HG03025 (cell line): ENCODE measurements at regions not wholly inside any gene's neighbourhood (a gene's known extent, or its start where the extent isn't known, plus 50 kb on each side); places are given as distances from the start of the nearest gene placed in this dataset.

Experiments
- ATAC-seq: cut with Tn5 transposase; IDR thresholded peaks from one replicate; pipeline ENCODE4 v1.9.1; 2021; ENCODE audit warnings: mild to moderate bottlenecking, moderate library complexity; ENCODE audit not compliant: unreplicated experiment, low FRiP score

- ATAC-seq, result no peak
Measured at GRCh38 chr7:42987648-42988214, 55.6 kb downstream of the MRPL32 start.

- no peak for ATAC-seq
Measured at GRCh38 chr7:42991024-42991423, 58.8 kb downstream of the MRPL32 start.

- no peak for ATAC-seq
Measured at GRCh38 chr7:42991913-42992591, 59.9 kb downstream of the MRPL32 start.

GRCh38 chr7:42993038-42993437 lies 60.9 kb downstream of the MRPL32 start:
- no peak for ATAC-seq

- no peak for ATAC-seq
Measured at GRCh38 chr7:42994096-42994495, 61.9 kb downstream of the MRPL32 start.

- no peak for ATAC-seq
Measured at GRCh38 chr7:42997611-42998010, 65.4 kb downstream of the MRPL32 start.

DNA sequence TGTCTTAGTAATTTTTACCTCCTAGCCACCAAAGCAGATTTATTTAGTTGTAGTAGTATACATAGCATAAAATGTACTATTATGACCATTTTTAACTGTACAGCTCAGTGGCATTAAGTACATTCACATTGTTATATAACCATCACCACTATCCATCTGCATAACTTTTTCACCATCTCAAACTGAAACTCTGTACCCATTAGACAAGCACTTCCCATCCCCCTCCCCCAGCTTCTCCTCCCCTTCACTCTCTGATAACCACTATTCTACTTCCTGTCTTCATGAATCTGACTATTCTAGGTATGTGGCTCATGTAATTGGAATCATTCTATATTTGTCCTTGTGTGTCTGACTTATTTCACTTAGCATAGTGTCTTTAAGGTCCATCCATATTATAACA lies 71.9 kb downstream of the MRPL32 start:
- ATAC-seq, result no peak

DNA sequence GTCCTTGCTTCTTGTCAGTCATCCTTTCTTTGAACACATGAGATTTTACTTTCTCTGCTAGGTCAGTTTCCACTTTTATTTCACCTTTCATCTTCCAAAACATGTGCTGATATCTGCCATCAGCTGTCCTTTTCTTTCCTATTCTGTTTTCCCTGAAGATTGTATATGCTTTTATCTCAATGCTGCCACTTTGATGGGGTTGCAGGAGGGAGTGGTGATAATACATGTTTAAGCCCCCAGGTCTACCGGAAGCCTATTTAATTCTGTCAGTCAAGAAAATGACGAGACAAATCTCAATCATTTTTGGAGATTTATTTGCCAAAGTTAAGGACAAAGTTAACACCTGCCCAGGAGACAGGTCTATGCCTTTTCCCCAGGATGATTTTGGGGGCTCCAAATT lies 73.8 kb downstream of the MRPL32 start:
- ATAC-seq, result no peak

DNA sequence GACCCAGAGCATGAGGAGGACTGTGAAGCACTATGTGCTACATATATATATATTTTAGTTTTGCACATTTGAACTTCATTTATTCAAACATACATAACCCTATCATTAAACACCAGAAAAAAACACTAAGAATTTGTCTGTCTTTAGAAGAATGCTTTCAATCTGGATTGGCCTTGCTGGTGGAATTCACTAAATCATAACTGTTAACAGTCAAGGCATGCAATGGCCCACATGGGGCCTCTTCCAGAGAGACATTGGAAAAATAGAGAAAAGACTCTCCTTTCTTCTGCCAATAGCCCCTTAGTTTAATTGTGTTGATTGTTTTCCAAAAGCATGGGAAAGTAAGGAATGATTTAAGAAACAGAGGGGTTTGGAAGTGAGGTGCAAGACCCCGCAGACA lies 77.9 kb downstream of the MRPL32 start:
- ATAC-seq, result no peak

DNA sequence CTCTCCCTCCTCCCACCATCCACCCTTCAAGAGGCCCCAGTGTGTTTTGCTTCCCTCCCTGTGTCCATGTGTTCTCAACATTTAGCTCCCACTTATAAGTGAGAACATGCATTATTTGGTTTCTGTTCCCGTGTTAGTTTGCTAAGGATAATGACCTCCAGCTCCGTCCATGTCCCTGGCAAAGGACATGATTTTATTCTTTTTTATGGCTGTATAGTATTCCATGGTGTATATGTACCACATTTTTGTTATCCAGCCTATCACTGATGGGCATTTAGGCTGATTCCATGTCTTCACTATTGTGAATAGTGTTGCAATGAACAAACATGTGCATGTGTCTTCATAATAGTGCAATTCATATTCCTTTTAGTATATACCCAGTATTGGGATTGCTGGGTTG lies 79.7 kb downstream of the MRPL32 start:
- no peak for ATAC-seq

GRCh38 chr7:43014406-43014805 lies 82.2 kb downstream of the MRPL32 start:
- ATAC-seq, result no peak

- no peak for ATAC-seq
Measured at GRCh38 chr7:43015301-43015700, 83.1 kb downstream of the MRPL32 start.

- ATAC-seq, result no peak
Measured at GRCh38 chr7:43018446-43018845, 86.3 kb downstream of the MRPL32 start.

GRCh38 chr7:43021431-43021830 lies 89.3 kb downstream of the MRPL32 start:
- no peak for ATAC-seq

DNA sequence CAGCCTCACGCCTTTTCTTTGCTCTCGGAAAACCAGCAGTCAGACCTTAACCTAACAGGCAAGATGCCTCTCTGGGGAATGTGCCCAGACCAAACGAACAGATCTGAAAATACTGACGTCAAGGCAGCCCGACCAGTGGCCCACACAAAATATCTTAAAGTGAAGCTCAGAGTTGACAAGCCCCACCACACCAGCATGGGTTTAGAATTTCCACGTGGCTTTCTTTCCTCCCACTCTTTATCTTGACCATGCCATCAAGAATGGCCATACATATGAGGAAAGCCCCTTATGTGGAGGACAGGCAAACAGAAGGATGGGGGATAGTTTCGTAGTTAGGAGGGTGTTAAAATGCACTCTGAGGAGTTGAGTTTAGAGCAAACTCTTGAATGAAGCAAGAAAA lies 89.8 kb downstream of the MRPL32 start:
- ATAC-seq, result no peak

DNA sequence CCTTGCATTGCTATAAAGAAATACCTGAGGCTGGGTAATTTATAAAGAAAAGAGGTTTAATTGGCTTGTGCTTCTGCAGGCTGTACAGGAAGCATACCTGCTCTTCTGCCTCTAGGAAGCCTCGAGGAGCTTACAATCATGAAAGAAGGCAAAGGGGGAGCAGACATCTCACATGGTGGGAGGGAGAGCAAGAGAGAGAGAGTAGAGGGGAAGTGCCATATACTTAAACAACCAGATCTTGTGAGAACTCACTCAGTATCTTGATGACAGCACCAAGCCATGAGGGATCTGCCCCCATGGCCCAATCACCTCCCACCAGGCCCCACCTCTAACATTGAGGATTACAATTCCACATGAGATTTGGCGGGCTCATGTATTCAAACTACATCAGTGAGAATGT lies 79.1 kb upstream of the HECW1 start:
- ATAC-seq, result no peak

DNA sequence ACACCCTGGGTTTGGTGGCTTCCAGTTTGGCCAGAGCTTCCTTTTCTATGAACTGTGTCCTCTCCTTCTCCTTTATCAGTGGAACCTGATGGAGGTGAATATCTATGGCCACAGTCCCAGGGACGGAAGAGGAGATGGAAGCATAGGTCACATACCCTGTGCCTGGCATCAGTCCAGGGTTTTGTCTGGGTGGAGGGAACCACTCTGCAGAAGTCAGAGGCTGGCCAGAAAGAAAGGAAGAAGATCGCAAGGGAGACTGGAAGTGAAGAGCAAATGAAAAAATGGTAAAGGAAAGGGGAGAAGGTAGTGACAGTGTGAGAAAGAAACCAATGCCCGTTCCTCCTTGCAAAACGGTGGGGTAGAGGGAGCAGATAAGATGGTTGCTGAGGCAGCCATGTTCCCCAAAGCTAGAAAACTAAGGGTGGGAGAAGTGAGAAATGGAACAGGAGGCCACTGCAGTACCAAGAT lies 77.9 kb upstream of the HECW1 start:
- no peak for ATAC-seq

- no peak for ATAC-seq
Measured at GRCh38 chr7:43037531-43037930, 74.9 kb upstream of the HECW1 start.

DNA sequence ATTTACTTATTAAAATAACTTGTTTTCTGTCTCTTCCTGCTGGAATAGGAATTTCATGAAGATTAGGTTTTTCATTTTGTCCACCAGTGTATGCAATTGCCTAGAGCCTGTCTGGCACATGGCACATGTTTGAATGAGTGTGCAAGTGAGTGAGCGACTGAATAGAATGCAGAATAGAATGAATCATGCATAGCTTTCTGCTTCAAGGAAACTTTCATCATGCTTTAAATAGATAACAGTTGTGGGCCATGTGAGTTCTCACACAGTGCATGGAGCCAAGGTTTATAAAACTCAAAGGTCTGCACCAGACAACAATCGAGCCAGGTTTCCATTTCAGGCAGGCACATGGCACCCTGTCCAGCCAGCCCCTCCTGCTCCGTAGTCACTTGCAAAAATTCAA lies 74.2 kb upstream of the HECW1 start:
- no peak for ATAC-seq

DNA sequence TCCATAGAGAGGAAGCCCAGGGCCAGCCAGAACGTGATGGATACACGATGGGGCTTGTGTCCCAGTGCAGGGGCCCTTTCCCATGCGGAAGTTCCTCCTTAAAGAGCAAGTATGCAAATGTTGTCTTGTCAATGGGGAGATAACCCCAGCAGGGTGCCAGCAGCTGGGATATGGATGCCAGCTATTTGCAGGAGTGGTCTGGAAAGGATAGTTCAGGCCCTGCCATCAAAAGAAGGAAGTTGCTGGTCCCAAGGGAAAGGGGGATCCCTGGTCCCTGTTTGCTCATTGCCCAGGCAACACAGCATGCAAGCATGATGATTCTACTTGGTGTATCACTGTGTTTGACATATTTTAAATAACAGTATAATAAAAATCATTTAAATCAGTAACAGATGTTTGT lies 73.1 kb upstream of the HECW1 start:
- no peak for ATAC-seq

GRCh38 chr7:43040461-43040860 lies 72.0 kb upstream of the HECW1 start:
- no peak for ATAC-seq

- no peak for ATAC-seq
Measured at GRCh38 chr7:43041105-43041504, 71.3 kb upstream of the HECW1 start.

GRCh38 chr7:43041724-43042123 lies 70.7 kb upstream of the HECW1 start:
- no peak for ATAC-seq
